RWPE2 (cell line): ENCODE measurements at regions not wholly inside any gene's neighbourhood (a gene's known extent, or its start where the extent isn't known, plus 50 kb on each side); places are given as distances from the start of the nearest gene placed in this dataset.
"Not testable (repeated sequence)": the region's sequence is repeated elsewhere in the genome, so short reads cannot be mapped to it uniquely, and the experiment has no call there.

ENCODE experiments used
- ATAC-seq: fragments of 200-7000 bp; cut with Tn5 transposase; 3 replicates; pipeline ENCODE4 v1.9.1; 2021; ENCODE audit warnings: low read depth
- DNase-seq: peaks from one replicate; pipeline ENCODE4 v3.0.0-alpha.2; 2020; ENCODE audit warnings: low spot score
- H3K27ac ChIP-seq: fragments of 450-650 bp; 2 replicates; pipeline ENCODE4 v1.5.1; 2017; ENCODE audit warnings: mild to moderate bottlenecking; ENCODE audit not compliant: poor library complexity, severe bottlenecking
- H3K27me3 ChIP-seq: fragments of 250-450 bp; sonication (Bioruptor Pico); 2 replicates; pipeline ENCODE4 v1.5.1; 2021; ENCODE audit warnings: mild to moderate bottlenecking, moderate library complexity; ENCODE audit not compliant: insufficient read depth, poor library complexity, severe bottlenecking
- H3K36me3 ChIP-seq: fragments of 250-450 bp; sonication (Bioruptor Pico); 2 replicates; pipeline ENCODE4 v1.5.1; 2020; ENCODE audit warnings: low read depth, mild to moderate bottlenecking, moderate library complexity
- H3K4me1 ChIP-seq: fragments of 250-450 bp; sonication (Bioruptor Pico); 2 replicates; pipeline ENCODE4 v1.5.1; 2021; ENCODE audit warnings: mild to moderate bottlenecking, moderate library complexity; ENCODE audit not compliant: insufficient read depth, poor library complexity, severe bottlenecking
- H3K4me3 ChIP-seq: fragments of 250-450 bp; sonication (Bioruptor Pico); 2 replicates; pipeline ENCODE4 v1.5.1; 2021; ENCODE audit warnings: mild to moderate bottlenecking, moderate library complexity; ENCODE audit not compliant: severe bottlenecking
- H3K9me3 ChIP-seq: fragments of 250-450 bp; sonication (Bioruptor Pico); 2 replicates; pipeline ENCODE4 v1.5.1; 2021; ENCODE audit warnings: mild to moderate bottlenecking, moderate library complexity; ENCODE audit not compliant: severe bottlenecking
- TF ChIP-seq, protein P1 (sequence below): fragments of 450-650 bp; IDR thresholded peaks from one replicate; pipeline ENCODE4 v1.5.1; 2017; ENCODE audit warnings: mild to moderate bottlenecking, moderate library complexity; ENCODE audit not compliant: poor library complexity, severe bottlenecking

DNA sequence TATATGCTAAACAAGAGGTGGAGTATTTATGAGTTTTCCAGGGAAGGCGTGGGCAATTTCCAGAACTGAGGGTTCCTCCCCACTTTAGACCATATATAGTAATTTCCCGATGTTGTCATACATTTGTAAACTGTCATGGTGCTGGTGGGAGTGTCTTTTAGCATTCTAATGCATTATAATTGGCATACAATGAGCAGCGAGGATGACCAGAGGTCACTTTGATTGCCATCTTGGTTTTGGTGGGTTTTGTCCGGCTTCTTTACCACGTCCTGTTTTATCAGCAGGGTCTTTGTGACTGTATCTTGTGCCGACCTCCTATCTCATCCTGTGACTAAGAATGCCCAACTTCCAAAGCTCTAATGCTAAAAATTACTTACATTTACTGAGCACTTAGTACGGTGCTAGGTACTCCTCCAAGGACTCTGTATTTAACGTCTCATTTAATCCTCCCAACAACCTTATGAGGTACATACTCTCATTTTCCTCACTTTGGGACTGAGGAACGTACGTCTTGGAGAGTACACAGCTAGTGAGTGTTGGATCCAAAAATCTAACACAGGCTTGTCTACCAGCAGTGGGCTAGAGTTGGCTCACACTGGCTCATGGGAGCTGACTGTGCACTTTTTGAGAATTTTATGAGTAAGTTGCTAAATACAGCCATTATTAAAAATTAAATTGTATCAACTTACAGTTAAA lies 144.8 kb upstream of the NEBL start:
- Histone ChIP-seq H3K27me3 (no peaks in the 10 kb centered on the region), H3K36me3 (no peaks in the 10 kb centered on the region), H3K9me3 (no peaks in the 10 kb centered on the region), H3K4me3 (no peak overlapping the region), H3K4me1 (no peaks in the 10 kb centered on the region), H3K27ac (no peak overlapping the region)
- TF ChIP-seq, protein P1, sequence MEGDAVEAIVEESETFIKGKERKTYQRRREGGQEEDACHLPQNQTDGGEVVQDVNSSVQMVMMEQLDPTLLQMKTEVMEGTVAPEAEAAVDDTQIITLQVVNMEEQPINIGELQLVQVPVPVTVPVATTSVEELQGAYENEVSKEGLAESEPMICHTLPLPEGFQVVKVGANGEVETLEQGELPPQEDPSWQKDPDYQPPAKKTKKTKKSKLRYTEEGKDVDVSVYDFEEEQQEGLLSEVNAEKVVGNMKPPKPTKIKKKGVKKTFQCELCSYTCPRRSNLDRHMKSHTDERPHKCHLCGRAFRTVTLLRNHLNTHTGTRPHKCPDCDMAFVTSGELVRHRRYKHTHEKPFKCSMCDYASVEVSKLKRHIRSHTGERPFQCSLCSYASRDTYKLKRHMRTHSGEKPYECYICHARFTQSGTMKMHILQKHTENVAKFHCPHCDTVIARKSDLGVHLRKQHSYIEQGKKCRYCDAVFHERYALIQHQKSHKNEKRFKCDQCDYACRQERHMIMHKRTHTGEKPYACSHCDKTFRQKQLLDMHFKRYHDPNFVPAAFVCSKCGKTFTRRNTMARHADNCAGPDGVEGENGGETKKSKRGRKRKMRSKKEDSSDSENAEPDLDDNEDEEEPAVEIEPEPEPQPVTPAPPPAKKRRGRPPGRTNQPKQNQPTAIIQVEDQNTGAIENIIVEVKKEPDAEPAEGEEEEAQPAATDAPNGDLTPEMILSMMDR: no peak
- no peak for ATAC-seq
- no peak for DNase-seq

DNA sequence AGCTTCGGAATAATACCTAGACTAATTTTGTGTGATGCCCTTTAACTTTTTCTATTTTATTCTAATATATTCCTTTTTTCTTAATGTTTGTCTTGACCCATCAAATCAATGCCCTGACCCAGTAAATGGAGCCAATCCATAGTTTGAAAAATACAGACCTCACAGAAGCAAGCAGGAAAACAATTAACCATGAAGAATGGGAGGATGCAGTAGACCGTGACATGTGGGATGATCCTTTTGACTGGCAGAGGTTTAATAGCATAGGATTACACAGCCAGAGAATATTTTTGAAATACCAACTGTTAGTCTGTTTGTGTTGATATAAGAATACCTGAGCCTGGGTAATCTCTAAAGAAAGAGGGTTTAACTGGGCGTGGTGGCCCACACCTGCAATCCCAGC lies 142.6 kb upstream of the NEBL start:
- TF ChIP-seq, protein P1: no peak
- ATAC-seq (no peak), DNase-seq (no peak)

DNA sequence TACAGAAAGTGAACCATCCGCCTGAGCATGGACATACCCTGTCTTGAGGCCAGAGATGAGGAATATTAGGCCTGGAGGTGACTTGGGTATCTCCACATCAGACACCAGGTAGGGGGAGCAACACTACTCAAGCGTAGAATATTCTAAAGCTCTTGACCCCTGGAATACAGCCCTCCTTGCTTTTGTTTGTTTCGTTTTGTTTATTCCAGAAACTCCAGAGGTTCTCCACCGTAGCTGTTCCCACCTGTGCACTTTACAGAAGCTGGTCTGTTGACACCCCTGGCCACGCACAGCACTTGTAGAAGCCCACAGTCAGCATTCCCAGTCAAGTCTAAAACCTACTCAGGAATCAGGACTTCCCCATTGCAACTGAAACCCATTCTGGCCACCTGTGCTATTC lies 139.6 kb upstream of the NEBL start:
- Histone ChIP-seq H3K27ac (no peak overlapping the region), H3K27me3 (no peaks in the 10 kb centered on the region), H3K4me3 (no peak overlapping the region), H3K4me1 (no peaks in the 10 kb centered on the region), H3K9me3 (no peaks in the 10 kb centered on the region), H3K36me3 (no peaks in the 10 kb centered on the region)
- no peak for ATAC-seq
- TF ChIP-seq, protein P1: no peak
- no peak for DNase-seq

More for the DNA sequence above, 142.6 kb upstream of the NEBL start:
- no peaks in the 10 kb centered on the region for H3K27me3 ChIP-seq
- H3K4me1 ChIP-seq: no peaks in the 10 kb centered on the region
- no peaks in the 10 kb centered on the region for H3K9me3 ChIP-seq
- no peak overlapping the region for H3K27ac ChIP-seq
- no peaks in the 10 kb centered on the region for H3K36me3 ChIP-seq
- no peak overlapping the region for H3K4me3 ChIP-seq

DNA sequence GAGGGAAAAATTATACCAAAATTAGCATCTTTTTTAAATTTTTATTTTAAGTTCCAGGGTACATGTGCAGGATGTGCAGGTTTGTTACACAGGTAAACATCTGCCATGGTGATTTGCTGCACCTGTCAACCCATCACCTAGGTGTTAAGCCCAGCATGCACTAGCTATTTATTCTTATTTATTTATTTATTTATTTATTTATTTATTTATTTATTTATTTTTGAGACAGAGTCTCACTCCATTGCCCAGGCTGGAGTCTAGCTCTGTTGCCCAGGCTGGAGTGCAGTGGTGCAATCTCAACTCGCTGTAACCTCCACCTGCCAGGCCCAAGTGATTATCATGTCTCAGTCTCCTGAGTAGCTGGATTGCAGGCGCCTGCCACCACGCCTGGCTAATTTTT lies 137.7 kb upstream of the NEBL start:
- not testable (repeated sequence) for H3K4me3 ChIP-seq, H3K27ac ChIP-seq, H3K36me3 ChIP-seq, ATAC-seq, H3K27me3 ChIP-seq, DNase-seq, H3K4me1 ChIP-seq, H3K9me3 ChIP-seq

DNA sequence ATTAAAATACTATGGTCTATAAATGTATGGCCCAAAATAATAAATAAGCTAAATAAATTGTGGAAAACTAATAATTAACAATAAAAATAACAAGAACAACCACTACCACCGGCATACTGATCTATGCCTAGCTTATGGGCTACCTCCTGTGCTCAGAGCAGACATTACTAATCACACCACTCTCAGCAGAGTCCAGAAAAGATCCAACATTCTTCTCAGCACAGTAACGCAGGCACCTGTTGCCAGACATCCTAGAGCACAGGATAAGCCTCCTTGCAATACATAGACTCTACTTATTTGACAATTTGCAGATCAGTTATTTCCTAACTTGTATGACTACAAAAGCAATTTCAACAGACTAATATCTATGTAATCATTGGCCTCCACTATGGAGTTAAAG lies 137.1 kb upstream of the NEBL start:
- peaks cover 8% of the 10 kb centered on the region for H3K4me1 ChIP-seq
- ATAC-seq (no peak), DNase-seq (no peak)
- TF ChIP-seq, protein P1: no peak
- no peak overlapping the region for H3K27ac ChIP-seq
- H3K27me3 ChIP-seq: no peaks in the 10 kb centered on the region
- H3K36me3 ChIP-seq: no peaks in the 10 kb centered on the region
- no peak overlapping the region for H3K4me3 ChIP-seq
- no peaks in the 10 kb centered on the region for H3K9me3 ChIP-seq
